ENCODE measurements at regions not wholly inside any gene's neighbourhood (a gene's known extent, or its start where the extent isn't known, plus 50 kb on each side); places are given as distances from the start of the nearest gene placed in this dataset.

DNA sequence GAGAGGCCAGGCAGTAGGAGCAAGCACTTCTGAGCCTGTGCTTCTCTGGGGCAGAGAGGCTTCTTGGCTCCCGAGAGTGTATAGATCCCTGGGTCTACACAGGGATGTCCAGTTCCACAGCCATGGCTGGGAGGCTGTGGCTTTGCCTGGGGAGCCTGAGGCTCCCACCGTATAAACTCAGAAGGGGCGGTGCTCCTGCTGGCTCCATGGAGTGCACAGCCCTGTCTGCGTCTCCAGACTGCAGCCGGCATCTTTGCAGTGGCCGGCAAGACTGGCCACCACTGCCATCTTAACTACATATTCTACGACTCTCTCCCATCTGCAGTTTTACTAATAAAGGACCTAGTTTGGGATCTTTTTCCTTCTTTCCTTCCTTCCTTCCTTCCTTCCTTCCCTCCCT, 1253.8 kb downstream of the C4orf33 start:
- no peak for TF ChIP-seq POLR2A (IDR thresholded peaks at IDR 0.05; ENCODE audit: extremely low read depth, insufficient read length)
- TF ChIP-seq CTCF (IDR thresholded peaks at IDR 0.05; ENCODE audit: low read depth, low read length): no peak
- TF ChIP-seq MYC (IDR thresholded peaks at IDR 0.05; ENCODE audit: low read depth, low read length): no peak
- TF ChIP-seq, protein P1, sequence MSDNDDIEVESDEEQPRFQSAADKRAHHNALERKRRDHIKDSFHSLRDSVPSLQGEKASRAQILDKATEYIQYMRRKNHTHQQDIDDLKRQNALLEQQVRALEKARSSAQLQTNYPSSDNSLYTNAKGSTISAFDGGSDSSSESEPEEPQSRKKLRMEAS (IDR thresholded peaks at IDR 0.05; ENCODE audit: low read depth, low read length): no peak
- H3K4me3 ChIP-seq (ENCODE audit: low read depth, low read length): no peak overlapping the region

GRCh38 chr4:130356873-130357272, 1260.9 kb downstream of the C4orf33 start:
- no peak for TF ChIP-seq POLR2A (IDR thresholded peaks at IDR 0.05; ENCODE audit: extremely low read depth, insufficient read length)
- TF ChIP-seq MYC (IDR thresholded peaks at IDR 0.05; ENCODE audit: low read depth, low read length): no peak
- TF ChIP-seq CTCF (IDR thresholded peaks at IDR 0.05; ENCODE audit: low read depth, low read length): no peak
- TF ChIP-seq, protein P1 (IDR thresholded peaks at IDR 0.05; ENCODE audit: low read depth, low read length): no peak
- H3K4me3 ChIP-seq (ENCODE audit: low read depth, low read length): no peak overlapping the region
- DNase-seq (ENCODE audit: low read depth): no peak

More for the DNA sequence above, 1253.8 kb downstream of the C4orf33 start:
- no peak for DNase-seq (ENCODE audit: low read depth)

DNA sequence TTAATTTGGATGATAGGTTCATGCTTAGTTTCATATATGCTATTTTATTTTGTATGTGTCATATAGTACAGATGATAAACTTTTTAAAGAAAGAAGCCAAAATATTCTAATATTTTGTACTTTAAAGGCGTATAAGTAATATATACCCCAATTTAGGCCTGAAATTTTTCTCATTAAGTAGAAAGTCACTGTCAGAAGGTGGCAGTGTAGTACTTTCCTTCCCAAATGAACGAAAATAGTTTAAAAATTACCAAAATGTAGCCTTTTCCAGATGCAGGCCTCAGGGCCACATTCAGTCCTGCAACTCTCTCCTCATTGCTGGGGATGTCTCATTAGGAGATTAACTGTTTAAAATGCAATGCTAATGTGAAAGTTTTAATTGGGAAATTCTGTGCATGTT, 1263.6 kb downstream of the C4orf33 start:
- DNase-seq (ENCODE audit: low read depth): peak; percentile 21
- no peak overlapping the region for H3K4me3 ChIP-seq (ENCODE audit: low read depth, low read length)
- TF ChIP-seq MYC (IDR thresholded peaks at IDR 0.05; ENCODE audit: low read depth, low read length): no peak
- TF ChIP-seq, protein P1 (IDR thresholded peaks at IDR 0.05; ENCODE audit: low read depth, low read length): no peak
- TF ChIP-seq CTCF (IDR thresholded peaks at IDR 0.05; ENCODE audit: low read depth, low read length): no peak
- TF ChIP-seq POLR2A (IDR thresholded peaks at IDR 0.05; ENCODE audit: extremely low read depth, insufficient read length): no peak

- no peak for DNase-seq (ENCODE audit: low read depth)
- H3K4me3 ChIP-seq (ENCODE audit: low read depth, low read length): no peak overlapping the region
- TF ChIP-seq CTCF (IDR thresholded peaks at IDR 0.05; ENCODE audit: low read depth, low read length) (no peak), POLR2A (IDR thresholded peaks at IDR 0.05; ENCODE audit: extremely low read depth, insufficient read length) (no peak), MYC (IDR thresholded peaks at IDR 0.05; ENCODE audit: low read depth, low read length) (no peak)
- TF ChIP-seq, protein P1 (IDR thresholded peaks at IDR 0.05; ENCODE audit: low read depth, low read length): no peak
Observed at GRCh38 chr4:130361616-130362015, 1265.7 kb downstream of the C4orf33 start.

GRCh38 chr4:130368668-130369067, 1272.7 kb downstream of the C4orf33 start:
- no peak overlapping the region for H3K4me3 ChIP-seq (ENCODE audit: low read depth, low read length)
- DNase-seq (ENCODE audit: low read depth): no peak
- TF ChIP-seq POLR2A (IDR thresholded peaks at IDR 0.05; ENCODE audit: extremely low read depth, insufficient read length): no peak
- no peak for TF ChIP-seq MYC (IDR thresholded peaks at IDR 0.05; ENCODE audit: low read depth, low read length)
- TF ChIP-seq CTCF (IDR thresholded peaks at IDR 0.05; ENCODE audit: low read depth, low read length): no peak

DNA sequence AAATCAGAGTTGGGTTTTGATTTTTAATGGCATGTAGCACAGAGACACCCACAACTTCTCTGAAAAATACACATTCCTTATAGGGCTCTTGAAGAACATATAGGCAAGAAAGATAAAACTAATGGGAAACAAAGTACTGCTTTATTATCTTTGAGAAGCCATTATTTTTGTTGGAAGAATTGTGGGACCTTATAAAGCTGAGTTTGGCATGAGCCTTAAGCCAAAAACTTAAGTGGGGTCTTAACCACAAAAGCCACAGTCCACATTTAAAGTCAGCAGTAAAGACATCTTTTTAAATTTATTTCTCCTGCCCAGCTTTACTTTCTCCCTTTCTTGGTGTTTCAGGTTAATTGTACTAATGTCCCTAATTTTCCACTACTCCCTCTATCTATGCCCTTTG, 1297.3 kb downstream of the C4orf33 start:
- DNase-seq (ENCODE audit: low read depth): no peak
- H3K4me3 ChIP-seq (ENCODE audit: low read depth, low read length): no peak overlapping the region
- TF ChIP-seq POLR2A (IDR thresholded peaks at IDR 0.05; ENCODE audit: extremely low read depth, insufficient read length): no peak
